IMR-90 (cell line): ENCODE measurements at regions not wholly inside any gene's neighbourhood (a gene's known extent, or its start where the extent isn't known, plus 50 kb on each side); places are given as distances from the start of the nearest gene placed in this dataset.

ENCODE experiments used
- ATAC-seq: fragments of 200-7000 bp; cut with Tn5 transposase; 2 replicates; pipeline ENCODE4 v1.9.1; 2020; ENCODE audit warnings: low read depth, mild to moderate bottlenecking, moderate library complexity
- BruUV-seq: library from RNA; stranded (reverse); fragments of 400-500 nt; replicated peaks from 2 replicates; lab custom pipeline; 2021; lab: Mats Ljungman, UMichigan
- CTCF ChIA-PET: fragments of 300-600 bp; formaldehyde crosslinking; extraction: SDS; loops from one replicate; lab custom pipeline; 2021; ENCODE audit warnings: antibody characterized with exemption; lab: Yijun Ruan, JAX
- POLR2A ChIA-PET: fragments of 300-600 bp; sonication (Branson Sonifier 250); formaldehyde crosslinking; loops from one replicate; lab custom pipeline; 2022; ENCODE audit warnings: antibody characterized with exemption; ENCODE audit not compliant: unreplicated experiment; lab: Charles Lee
- DNase-seq: peaks from one replicate; pipeline ENCODE4 v3.0.0; 2013
- H2AFZ ChIP-seq: replicated peaks from 2 replicates; pipeline ENCODE3; 2013; ENCODE audit warnings: low read length, mild to moderate bottlenecking; ENCODE audit not compliant: poor library complexity
- H2AK5ac ChIP-seq: 2 replicates; pipeline ENCODE4 v1.6.1; 2013; ENCODE audit warnings: low read depth, low read length, inconsistent platforms
- H2AK9ac ChIP-seq: replicated peaks from 2 replicates; pipeline ENCODE3; 2013; ENCODE audit warnings: mild to moderate bottlenecking, low read depth, low read length, moderate library complexity; ENCODE audit not compliant: poor library complexity
- H2BK120ac ChIP-seq: 2 replicates; pipeline ENCODE4 v1.6.1; 2013; ENCODE audit warnings: low read depth, low read length, inconsistent platforms
- H2BK15ac ChIP-seq: 3 replicates; pipeline ENCODE4 v1.6.1; 2013; ENCODE audit warnings: low read depth, low read length, inconsistent platforms
- H2BK20ac ChIP-seq: 2 replicates; pipeline ENCODE4 v1.6.1; 2013; ENCODE audit warnings: low read depth, mild to moderate bottlenecking, inconsistent platforms, low read length, moderate library complexity
- H2BK5ac ChIP-seq: 2 replicates; pipeline ENCODE4 v1.6.1; 2013; ENCODE audit warnings: mild to moderate bottlenecking, low read depth, low read length, inconsistent platforms; ENCODE audit not compliant: poor library complexity, severe bottlenecking
- H3K14ac ChIP-seq: replicated peaks from 2 replicates; pipeline ENCODE4 v1.6.1; 2013; ENCODE audit warnings: low read depth, low read length, inconsistent platforms
- H3K18ac ChIP-seq: 2 replicates; pipeline ENCODE4 v1.6.1; 2013; ENCODE audit warnings: low read depth, low read length, control low read depth
- H3K23ac ChIP-seq: 2 replicates; pipeline ENCODE4 v1.6.1; 2013; ENCODE audit warnings: low read depth, low read length, inconsistent platforms
- H3K27ac ChIP-seq: 2 replicates; pipeline ENCODE4 v1.5.1; 2013; ENCODE audit warnings: mild to moderate bottlenecking, control low read depth, low read length; ENCODE audit not compliant: insufficient read depth
- H3K27me3 ChIP-seq: 2 replicates; pipeline ENCODE4 v1.6.1; 2013; ENCODE audit warnings: low read length; ENCODE audit not compliant: control insufficient read depth, insufficient read depth
- H3K36me3 ChIP-seq: 2 replicates; pipeline ENCODE4 v1.6.1; 2013; ENCODE audit warnings: low read length, mixed read lengths; ENCODE audit not compliant: control insufficient read depth, insufficient read depth
- H3K4ac ChIP-seq: 2 replicates; pipeline ENCODE4 v1.6.1; 2013; ENCODE audit warnings: low read depth, low read length, inconsistent platforms
- H3K4me1 ChIP-seq: 2 replicates; pipeline ENCODE4 v1.6.1; 2013; ENCODE audit warnings: low read length, mixed read lengths; ENCODE audit not compliant: control insufficient read depth, insufficient read depth
- H3K4me2 ChIP-seq: 2 replicates; pipeline ENCODE4 v1.6.1; 2013; ENCODE audit warnings: low read depth, mild to moderate bottlenecking, control low read depth, low read length, moderate library complexity
- H3K4me3 ChIP-seq: 2 replicates; pipeline ENCODE4 v1.5.1; 2013; ENCODE audit warnings: low read depth, mild to moderate bottlenecking, control low read depth, low read length, moderate library complexity; ENCODE audit not compliant: insufficient read depth
- H3K56ac ChIP-seq: 2 replicates; pipeline ENCODE4 v1.6.1; 2013; ENCODE audit warnings: low read length, inconsistent platforms; ENCODE audit not compliant: insufficient read depth; ENCODE audit errors: extremely low read depth
- H3K79me1 ChIP-seq, 2 experiments: 2 replicates each; pipeline ENCODE4 v1.6.1; 2013; ENCODE audit warnings: low read length in 2 of 2, inconsistent platforms in 1 of 2, low read depth in 1 of 2
- H3K9ac ChIP-seq: 2 replicates; pipeline ENCODE4 v1.6.1; 2013; ENCODE audit warnings: low read depth, low read length, control low read depth
- H3K9me1 ChIP-seq: 2 replicates; pipeline ENCODE4 v1.6.1; 2013; ENCODE audit warnings: low read length, inconsistent platforms; ENCODE audit not compliant: insufficient read depth
- H3K9me3 ChIP-seq: 2 replicates; pipeline ENCODE4 v1.6.1; 2013; ENCODE audit warnings: low read length; ENCODE audit not compliant: control insufficient read depth, insufficient read depth
- H4K20me1 ChIP-seq: 2 replicates; pipeline ENCODE4 v1.6.1; 2013; ENCODE audit warnings: low read length, inconsistent platforms; ENCODE audit not compliant: insufficient read depth
- H4K5ac ChIP-seq: 2 replicates; pipeline ENCODE4 v1.6.1; 2013; ENCODE audit warnings: mild to moderate bottlenecking, low read depth, low read length, control low read depth
- H4K8ac ChIP-seq, 2 experiments: 2 replicates each; pipeline ENCODE4 v1.6.1; 2013; ENCODE audit warnings: low read depth in 2 of 2, low read length in 2 of 2, control low read depth in 1 of 2, inconsistent platforms in 1 of 2
- H4K91ac ChIP-seq: 2 replicates; pipeline ENCODE4 v1.6.1; 2013; ENCODE audit warnings: low read depth, low read length, inconsistent platforms; ENCODE audit not compliant: insufficient read depth
- BHLHE40 ChIP-seq: fragments of 150-350 bp; IDR thresholded peaks from 2 replicates; pipeline ENCODE4 v1.6.1; 2016; ENCODE audit warnings: mild to moderate bottlenecking, low read depth, low read length
- CEBPB ChIP-seq: IDR thresholded peaks from 2 replicates; pipeline ENCODE4 v1.6.1; 2012; ENCODE audit warnings: low read depth, low read length, improper control_type of control experiment
- CHD1 ChIP-seq: IDR thresholded peaks from 2 replicates; pipeline ENCODE4 v1.6.1; 2012; ENCODE audit warnings: low read depth, low read length, improper control_type of control experiment
- CTCF ChIP-seq: conservative IDR thresholded peaks from 2 replicates; pipeline ENCODE4 v1.5.1; 2012; ENCODE audit warnings: mild to moderate bottlenecking, low read depth, low read length, improper control_type of control experiment
- FOS ChIP-seq: fragments of 150-350 bp; IDR thresholded peaks from 2 replicates; pipeline ENCODE4 v1.6.1; 2016; ENCODE audit warnings: low read depth, low read length
- MAFK ChIP-seq: IDR thresholded peaks from 2 replicates; pipeline ENCODE4 v1.6.1; 2012; ENCODE audit warnings: low read depth, low read length, improper control_type of control experiment
- MAZ ChIP-seq: IDR thresholded peaks from 2 replicates; pipeline ENCODE4 v1.6.1; 2012; ENCODE audit warnings: low read depth, mild to moderate bottlenecking, low read length, improper control_type of control experiment, moderate library complexity, borderline replicate concordance
- MXI1 ChIP-seq: IDR thresholded peaks from 2 replicates; pipeline ENCODE4 v1.6.1; 2012; ENCODE audit warnings: low read depth, mild to moderate bottlenecking, low read length, moderate library complexity, borderline replicate concordance
- NFE2L2 ChIP-seq: fragments of 150-350 bp; IDR thresholded peaks from 2 replicates; pipeline ENCODE4 v1.6.1; 2016; ENCODE audit warnings: low read depth, mild to moderate bottlenecking, low read length
- POLR2A ChIP-seq: IDR thresholded peaks from 2 replicates; pipeline ENCODE4 v1.6.1; 2012; ENCODE audit warnings: mild to moderate bottlenecking, low read depth, low read length
- RAD21 ChIP-seq: IDR thresholded peaks from 2 replicates; pipeline ENCODE4 v1.6.1; 2012; ENCODE audit warnings: low read length, improper control_type of control experiment
- SMC3 ChIP-seq: fragments of 150-350 bp; IDR thresholded peaks from 2 replicates; pipeline ENCODE4 v1.6.1; 2016; ENCODE audit warnings: low read depth, mild to moderate bottlenecking, antibody characterized with exemption, low read length, moderate library complexity
- USF2 ChIP-seq: fragments of 150-350 bp; IDR thresholded peaks from 2 replicates; pipeline ENCODE4 v1.6.1; 2017; ENCODE audit warnings: mild to moderate bottlenecking, antibody characterized with exemption, low read length, low read depth
- WGBS, 2 experiments: methylation state at CpG; one replicate each; pipeline versions ENCODE4 v1.1.5 to v1.1.7; 2013; ENCODE audit warnings: missing lambda C conversion rate in 2 of 2; ENCODE audit not compliant: insufficient read length in 1 of 2; ENCODE audit errors: extremely low coverage in 2 of 2; 5-methylcytosine and 5-hydroxymethylcytosine counted together
- dilution Hi-C: fragments of 300-500 bp; cut with HindIII; formaldehyde crosslinking; loops from one replicate; pipeline ENCODE4 v1.14.3; 2018; ENCODE audit warnings: low sequenced_read_pairs; ENCODE audit not compliant: unreplicated experiment
- in situ Hi-C: fragments of 300-500 bp; cut with MboI; formaldehyde crosslinking; loops from 3 replicates; pipeline ENCODE4 v1.14.3; 2019; ENCODE audit warnings: low sequenced_read_pairs, inconsistent platforms, mixed read lengths
- intact Hi-C: fragments of 100-400 bp; cut with micrococcal nuclease; formaldehyde crosslinking; loops from 2 replicates; pipeline ENCODE4 v1.10.0; 2022
- TF ChIP-seq, protein P1 (sequence below): fragments of 150-350 bp; IDR thresholded peaks from 2 replicates; pipeline ENCODE4 v1.6.1; 2016; ENCODE audit warnings: low read depth, mild to moderate bottlenecking, low read length, moderate library complexity, borderline replicate concordance

- no peak overlapping the region for H3K18ac ChIP-seq
- H3K36me3 ChIP-seq: no peaks in the 10 kb centered on the region
- no peaks in the 10 kb centered on the region for H3K9me1 ChIP-seq
- BruUV-seq: no TSS peak
- H4K20me1 ChIP-seq: no peaks in the 10 kb centered on the region
- H2BK5ac ChIP-seq: no peak overlapping the region
- no peak overlapping the region for H2BK120ac ChIP-seq
- no peak overlapping the region for H3K23ac ChIP-seq
- H2BK15ac ChIP-seq: no peak overlapping the region
- ATAC-seq (no peak), DNase-seq (no peak)
- no peak overlapping the region for H2BK20ac ChIP-seq
- dilution Hi-C loops: no loop called here
- no peaks in the 10 kb centered on the region for H3K9me3 ChIP-seq
- no peak overlapping the region for H3K9ac ChIP-seq
- H3K4me1 ChIP-seq: no peaks in the 10 kb centered on the region
- intact Hi-C loops: no loop called here
- no CpG with 5 or more reads among the region's 1 CpG for WGBS, 2 experiments
- in situ Hi-C loops: no loop called here
- TF ChIP-seq SMC3 (no peak), CEBPB (no peak), MAZ (no peak), MXI1 (no peak), NFE2L2 (no peak), MAFK (no peak), BHLHE40 (no peak), FOS (no peak), RAD21 (no peak), USF2 (no peak), POLR2A (no peak), CHD1 (no peak), CTCF (no peak)
- TF ChIP-seq, protein P1, sequence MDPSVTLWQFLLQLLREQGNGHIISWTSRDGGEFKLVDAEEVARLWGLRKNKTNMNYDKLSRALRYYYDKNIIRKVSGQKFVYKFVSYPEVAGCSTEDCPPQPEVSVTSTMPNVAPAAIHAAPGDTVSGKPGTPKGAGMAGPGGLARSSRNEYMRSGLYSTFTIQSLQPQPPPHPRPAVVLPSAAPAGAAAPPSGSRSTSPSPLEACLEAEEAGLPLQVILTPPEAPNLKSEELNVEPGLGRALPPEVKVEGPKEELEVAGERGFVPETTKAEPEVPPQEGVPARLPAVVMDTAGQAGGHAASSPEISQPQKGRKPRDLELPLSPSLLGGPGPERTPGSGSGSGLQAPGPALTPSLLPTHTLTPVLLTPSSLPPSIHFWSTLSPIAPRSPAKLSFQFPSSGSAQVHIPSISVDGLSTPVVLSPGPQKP: no peak
- no peak overlapping the region for H3K4me2 ChIP-seq
- no peak overlapping the region for H4K91ac ChIP-seq
- no peak overlapping the region for H3K14ac ChIP-seq
- H3K27me3 ChIP-seq: no peaks in the 10 kb centered on the region
- H2AK9ac ChIP-seq: no peak overlapping the region
- ChIA-PET CTCF (no interaction called here), POLR2A (no interaction called here)
- no peak overlapping the region for H4K8ac ChIP-seq
- no peak overlapping the region for H4K5ac ChIP-seq
- H3K4ac ChIP-seq: no peak overlapping the region
- H3K4me3 ChIP-seq: no peak overlapping the region
- no peak overlapping the region for H3K27ac ChIP-seq
- no peaks in the 10 kb centered on the region for H3K79me1 ChIP-seq
- H2AK5ac ChIP-seq: no peak overlapping the region
- H3K56ac ChIP-seq: no peak overlapping the region
- H2AFZ ChIP-seq: no peak overlapping the region
Measured at GRCh38 chr5:67831048-67831447, 384.5 kb upstream of the PIK3R1 start.
